ENCODE measurements at regions not wholly inside any gene's neighbourhood (a gene's known extent, or its start where the extent isn't known, plus 50 kb on each side); places are given as distances from the start of the nearest gene placed in this dataset.

- TF ChIP-seq EZH2phosphoT487 (IDR thresholded peaks at IDR 0.05; ENCODE audit: insufficient read depth, low read depth) (no peak), EZH2 (IDR thresholded peaks at IDR 0.05; ENCODE audit: insufficient read depth, poor library complexity, severe bottlenecking) (no peak)
Observed at GRCh38 chr6:111993342-111993741, 60.6 kb upstream of the CCN6 start.

Data from GM23248 (cell line).